ENCODE measurements at regions not wholly inside any gene's neighbourhood (a gene's known extent, or its start where the extent isn't known, plus 50 kb on each side); places are given as distances from the start of the nearest gene placed in this dataset.

DNA sequence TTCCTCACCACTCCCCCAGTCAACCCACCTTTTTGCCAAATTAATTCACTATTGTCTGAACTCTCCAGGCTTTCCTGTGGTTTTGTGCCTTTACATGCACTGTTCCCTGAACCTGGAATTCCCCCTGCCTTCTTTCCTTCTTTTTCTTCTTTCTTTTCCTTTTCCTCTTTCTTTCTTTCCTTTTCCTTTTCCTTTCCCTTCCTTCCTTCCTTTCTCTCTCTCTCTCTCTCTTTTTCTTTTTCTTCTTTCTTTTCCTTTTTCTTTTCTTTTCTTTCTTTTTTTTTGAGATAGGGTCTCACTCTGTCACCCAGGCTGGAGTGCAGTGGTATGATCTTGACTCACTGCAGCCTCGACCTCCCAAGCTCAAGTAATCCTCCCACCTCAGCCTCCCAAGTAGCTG lies 56.6 kb upstream of the CDC42BPA start:
- TF ChIP-seq POLR2A (IDR thresholded peaks at IDR 0.05; ENCODE audit: low read length) (no peak), GATA1 (IDR thresholded peaks at IDR 0.05; ENCODE audit: low read depth, low read length) (no peak)
